GM12864 (cell line): ENCODE measurements at regions not wholly inside any gene's neighbourhood (a gene's known extent, or its start where the extent isn't known, plus 50 kb on each side); places are given as distances from the start of the nearest gene placed in this dataset.

Experiments used
- DNase-seq: peaks from one replicate; pipeline ENCODE4 v3.0.0-alpha.2; 2011; ENCODE audit warnings: low read depth
- H3K4me3 ChIP-seq: 2 replicates; pipeline ENCODE4 v1.5.1; 2011; ENCODE audit warnings: mild to moderate bottlenecking, low read depth, low read length, control low read depth
- CTCF ChIP-seq: IDR thresholded peaks from 2 replicates; pipeline ENCODE4 v1.5.1; 2011; ENCODE audit warnings: low read depth, mild to moderate bottlenecking, moderate library complexity, low read length, control low read depth, inconsistent platforms; ENCODE audit errors: missing control alignments

GRCh38 chr10:131437556-131438475, 126.3 kb upstream of the TCERG1L start:
- no peak for DNase-seq
- no peak overlapping the region for H3K4me3 ChIP-seq
- no peak for TF ChIP-seq CTCF

DNA sequence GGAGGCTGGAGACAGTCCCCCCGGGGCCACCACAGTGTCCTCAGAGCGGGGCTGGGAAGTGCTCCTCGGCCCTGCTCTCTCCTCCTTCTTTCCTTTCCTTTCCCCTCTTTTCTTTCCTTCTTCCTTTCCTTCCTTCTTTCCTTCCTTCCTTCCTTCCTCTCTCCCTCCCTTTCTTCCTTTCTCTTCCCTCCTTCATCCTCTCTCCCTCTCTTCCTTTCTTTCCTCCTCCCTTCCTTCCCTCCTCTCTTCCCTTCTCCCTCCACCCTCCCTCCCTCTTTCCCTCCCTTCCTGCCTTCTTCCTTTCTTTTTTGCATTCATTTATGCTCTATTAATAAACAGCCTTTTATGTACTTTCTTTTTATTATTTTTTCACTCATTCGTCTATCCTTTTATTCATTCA, 127.1 kb upstream of the TCERG1L start:
- no peak for DNase-seq

DNA sequence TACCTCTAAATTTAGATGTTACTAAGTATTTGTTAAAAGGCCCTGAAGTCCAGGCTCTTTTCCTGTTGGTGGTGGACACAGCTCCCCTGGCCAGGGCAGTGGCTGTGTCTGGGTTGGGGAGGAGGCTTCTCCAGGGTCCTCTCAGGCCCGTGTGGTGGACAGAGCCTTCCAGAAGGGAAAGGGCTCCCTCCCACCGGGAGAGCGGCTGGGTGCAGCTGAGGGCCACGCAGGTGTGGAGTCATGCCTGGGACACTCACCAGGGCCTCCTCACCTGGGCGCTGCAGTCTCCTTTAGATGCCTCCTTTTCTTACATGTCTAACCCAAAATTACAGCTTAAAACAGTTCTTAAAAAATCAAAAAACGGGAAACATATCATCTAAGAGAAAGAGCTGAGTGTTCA, 128.2 kb upstream of the TCERG1L start:
- H3K4me3 ChIP-seq: no peak overlapping the region
- TF ChIP-seq CTCF: no peak
- no peak for DNase-seq

More for the DNA sequence above, 127.1 kb upstream of the TCERG1L start:
- TF ChIP-seq CTCF: no peak
- no peak overlapping the region for H3K4me3 ChIP-seq

GRCh38 chr10:131440405-131441360, 129.2 kb upstream of the TCERG1L start:
- DNase-seq: no peak
- TF ChIP-seq CTCF: no peak
- no peak overlapping the region for H3K4me3 ChIP-seq

GRCh38 chr10:131442271-131442670, 130.8 kb upstream of the TCERG1L start:
- no peak overlapping the region for H3K4me3 ChIP-seq
- no peak for TF ChIP-seq CTCF
- DNase-seq: no peak

- no peak for TF ChIP-seq CTCF
- no peak for DNase-seq
- H3K4me3 ChIP-seq: no peak overlapping the region
Observed at GRCh38 chr10:131444286-131444685, 132.8 kb upstream of the TCERG1L start.
